SK-N-SH treated with all-trans-retinoic acid at 6 μM for 48 hours (cell line): ENCODE measurements at regions not wholly inside any gene's neighbourhood (a gene's known extent, or its start where the extent isn't known, plus 50 kb on each side); places are given as distances from the start of the nearest gene placed in this dataset.

Experiments
- ATAC-seq: fragments of 200-7000 bp; cut with Tn5 transposase; 3 replicates; pipeline ENCODE4 v1.9.1; 2020; ENCODE audit warnings: mild to moderate bottlenecking, moderate library complexity
- ARNTL ChIP-seq: fragments of 450-650 bp; formaldehyde crosslinking; IDR thresholded peaks from 2 replicates; pipeline ENCODE4 v1.5.0; 2020; ENCODE audit warnings: low read depth, mild to moderate bottlenecking, moderate library complexity, borderline replicate concordance
- CSRNP3 ChIP-seq: fragments of 250-450 bp; sonication (Bioruptor Pico); IDR thresholded peaks from 2 replicates; pipeline ENCODE4 v1.5.1; 2021; ENCODE audit warnings: mild to moderate bottlenecking, moderate library complexity
- ESRRG ChIP-seq: fragments of 250-450 bp; sonication (Bioruptor Pico); IDR thresholded peaks from 2 replicates; pipeline ENCODE4 v1.6.1; 2021; ENCODE audit warnings: mild to moderate bottlenecking
- GLIS3 ChIP-seq: fragments of 250-450 bp; sonication (Bioruptor Pico); IDR thresholded peaks from 2 replicates; pipeline ENCODE4 v1.5.0; 2020; ENCODE audit warnings: mild to moderate bottlenecking, moderate library complexity
- ISL1 ChIP-seq: fragments of 250-450 bp; sonication (Bioruptor Pico); IDR thresholded peaks from 2 replicates; pipeline ENCODE4 v2.1.2; 2022; ENCODE audit warnings: mild to moderate bottlenecking, moderate library complexity
- OSR1 ChIP-seq: fragments of 250-450 bp; sonication (Bioruptor Pico); IDR thresholded peaks from 2 replicates; pipeline ENCODE4 v1.8.0; 2022; ENCODE audit warnings: moderate library complexity, mild to moderate bottlenecking, inconsistent platforms
- PATZ1 ChIP-seq: fragments of 250-450 bp; sonication (Bioruptor Pico); IDR thresholded peaks from 2 replicates; pipeline ENCODE4 v1.8.0; 2020; ENCODE audit warnings: mild to moderate bottlenecking, moderate library complexity, borderline replicate concordance
- POU6F1 ChIP-seq: fragments of 250-450 bp; sonication (Bioruptor Pico); IDR thresholded peaks from 2 replicates; pipeline ENCODE4 v1.8.0; 2021; ENCODE audit warnings: low read depth, mild to moderate bottlenecking, moderate library complexity, borderline replicate concordance
- PPARA ChIP-seq: fragments of 250-450 bp; sonication (Bioruptor Pico); IDR thresholded peaks from 2 replicates; pipeline ENCODE4 v1.5.0; 2020; ENCODE audit warnings: mild to moderate bottlenecking, borderline replicate concordance
- RARB ChIP-seq: fragments of 250-450 bp; sonication (Bioruptor Pico); IDR thresholded peaks from 2 replicates; pipeline ENCODE4 v1.8.0; 2021; ENCODE audit warnings: mild to moderate bottlenecking, moderate library complexity
- SNAI2 ChIP-seq: fragments of 250-450 bp; sonication (Bioruptor Pico); IDR thresholded peaks from 2 replicates; pipeline ENCODE4 v1.5.0; 2020; ENCODE audit warnings: mild to moderate bottlenecking, moderate library complexity
- TCF4 ChIP-seq: fragments of 250-450 bp; sonication (Bioruptor Pico); IDR thresholded peaks from 2 replicates; pipeline ENCODE4 v1.8.0; 2021; ENCODE audit warnings: mild to moderate bottlenecking, moderate library complexity, borderline replicate concordance
- TOX ChIP-seq: fragments of 250-450 bp; sonication (Bioruptor Pico); IDR thresholded peaks from 2 replicates; pipeline ENCODE4 v1.8.0; 2021; ENCODE audit warnings: mild to moderate bottlenecking, moderate library complexity, borderline replicate concordance
- ZC3H10 ChIP-seq: fragments of 250-450 bp; sonication (Bioruptor Pico); IDR thresholded peaks from 2 replicates; pipeline ENCODE4 v1.5.1; 2021; ENCODE audit warnings: mild to moderate bottlenecking, moderate library complexity
- ZFP3 ChIP-seq: fragments of 250-450 bp; sonication (Bioruptor Pico); IDR thresholded peaks from 2 replicates; pipeline ENCODE4 v1.5.0; 2020; ENCODE audit warnings: mild to moderate bottlenecking, moderate library complexity
- ZFP30 ChIP-seq: fragments of 450-650 bp; formaldehyde crosslinking; IDR thresholded peaks from 2 replicates; pipeline ENCODE4 v1.5.0; 2022; ENCODE audit warnings: mild to moderate bottlenecking, moderate library complexity
- ZNF565 ChIP-seq: fragments of 450-650 bp; formaldehyde crosslinking; conservative IDR thresholded peaks from 2 replicates; pipeline ENCODE4 v1.5.0; 2020; ENCODE audit warnings: low read depth, mild to moderate bottlenecking, moderate library complexity
- ZNF70 ChIP-seq: fragments of 450-650 bp; formaldehyde crosslinking; IDR thresholded peaks from 2 replicates; pipeline ENCODE4 v1.5.0; 2020; ENCODE audit warnings: mild to moderate bottlenecking, moderate library complexity
- ZNF8 ChIP-seq: fragments of 450-650 bp; formaldehyde crosslinking; IDR thresholded peaks from 2 replicates; pipeline ENCODE4 v1.5.0; 2020; ENCODE audit warnings: mild to moderate bottlenecking, moderate library complexity
- TF ChIP-seq, protein P1 (sequence below): fragments of 250-450 bp; sonication (Bioruptor Pico); IDR thresholded peaks from 2 replicates; pipeline ENCODE4 v1.5.0; 2020; ENCODE audit warnings: mild to moderate bottlenecking, moderate library complexity

GRCh38 chr4:159505266-159505975, 402.5 kb downstream of the RAPGEF2 start:
- ATAC-seq, result peak; percentile 63
- no peak for TF ChIP-seq ZFP30 (CRISPR knock-in tag)
- peak; percentile 83 for TF ChIP-seq ISL1 (CRISPR knock-in tag)
- peak; percentile 79 for TF ChIP-seq TCF4 (CRISPR knock-in tag)
- peak; percentile 8; the same call in 1 of the 2 replicates for TF ChIP-seq ESRRG (CRISPR knock-in tag)

DNA sequence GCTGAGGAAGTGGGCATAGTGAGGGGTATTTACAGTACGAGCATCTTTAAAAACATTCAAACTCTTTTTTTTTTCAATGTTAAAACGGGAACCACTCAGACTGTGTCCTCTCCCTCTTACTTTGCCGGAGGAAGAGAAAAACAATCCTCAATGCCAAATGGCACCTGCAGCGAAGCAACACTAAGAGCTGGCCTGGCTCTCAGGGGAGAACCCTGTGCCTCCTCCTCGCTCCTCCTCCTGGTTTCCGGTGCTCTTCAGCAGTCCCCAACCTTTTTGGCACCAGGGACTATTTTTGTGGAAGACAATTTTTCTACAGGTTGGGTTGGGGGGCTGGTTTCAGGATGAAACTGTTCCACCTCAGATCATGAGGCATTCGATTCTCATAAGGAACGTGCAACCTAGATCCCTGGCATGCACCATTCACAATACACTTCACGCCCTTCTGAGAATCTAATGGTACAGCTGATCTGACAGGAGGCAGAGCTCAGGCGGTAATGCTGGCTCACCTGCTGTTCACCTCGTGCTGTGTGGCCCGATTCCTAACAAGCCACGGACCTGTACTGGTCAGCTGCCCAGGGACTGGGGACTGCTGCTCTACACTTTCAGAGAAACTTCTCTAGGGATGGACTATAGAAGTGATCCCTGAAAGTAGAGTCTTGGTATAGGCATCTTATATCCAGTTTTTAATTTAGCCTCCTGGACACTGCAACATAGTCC, 404.1 kb downstream of the RAPGEF2 start:
- ATAC-seq, result no peak
- TF ChIP-seq ZFP3 (CRISPR knock-in tag) (no peak), PATZ1 (CRISPR knock-in tag) (no peak), ZC3H10 (CRISPR knock-in tag) (no peak), ZFP30 (CRISPR knock-in tag) (no peak), ZNF70 (CRISPR knock-in tag) (no peak), ARNTL (CRISPR knock-in tag) (no peak), RARB (CRISPR knock-in tag) (no peak), PPARA (CRISPR knock-in tag) (no peak), ZNF8 (CRISPR knock-in tag) (no peak), TOX (CRISPR knock-in tag) (no peak), SNAI2 (CRISPR knock-in tag) (no peak), GLIS3 (CRISPR knock-in tag) (no peak), OSR1 (CRISPR knock-in tag) (no peak), TCF4 (CRISPR knock-in tag) (no peak)
- TF ChIP-seq, protein P1, sequence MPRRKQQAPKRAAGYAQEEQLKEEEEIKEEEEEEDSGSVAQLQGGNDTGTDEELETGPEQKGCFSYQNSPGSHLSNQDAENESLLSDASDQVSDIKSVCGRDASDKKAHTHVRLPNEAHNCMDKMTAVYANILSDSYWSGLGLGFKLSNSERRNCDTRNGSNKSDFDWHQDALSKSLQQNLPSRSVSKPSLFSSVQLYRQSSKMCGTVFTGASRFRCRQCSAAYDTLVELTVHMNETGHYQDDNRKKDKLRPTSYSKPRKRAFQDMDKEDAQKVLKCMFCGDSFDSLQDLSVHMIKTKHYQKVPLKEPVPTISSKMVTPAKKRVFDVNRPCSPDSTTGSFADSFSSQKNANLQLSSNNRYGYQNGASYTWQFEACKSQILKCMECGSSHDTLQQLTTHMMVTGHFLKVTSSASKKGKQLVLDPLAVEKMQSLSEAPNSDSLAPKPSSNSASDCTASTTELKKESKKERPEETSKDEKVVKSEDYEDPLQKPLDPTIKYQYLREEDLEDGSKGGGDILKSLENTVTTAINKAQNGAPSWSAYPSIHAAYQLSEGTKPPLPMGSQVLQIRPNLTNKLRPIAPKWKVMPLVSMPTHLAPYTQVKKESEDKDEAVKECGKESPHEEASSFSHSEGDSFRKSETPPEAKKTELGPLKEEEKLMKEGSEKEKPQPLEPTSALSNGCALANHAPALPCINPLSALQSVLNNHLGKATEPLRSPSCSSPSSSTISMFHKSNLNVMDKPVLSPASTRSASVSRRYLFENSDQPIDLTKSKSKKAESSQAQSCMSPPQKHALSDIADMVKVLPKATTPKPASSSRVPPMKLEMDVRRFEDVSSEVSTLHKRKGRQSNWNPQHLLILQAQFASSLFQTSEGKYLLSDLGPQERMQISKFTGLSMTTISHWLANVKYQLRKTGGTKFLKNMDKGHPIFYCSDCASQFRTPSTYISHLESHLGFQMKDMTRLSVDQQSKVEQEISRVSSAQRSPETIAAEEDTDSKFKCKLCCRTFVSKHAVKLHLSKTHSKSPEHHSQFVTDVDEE (CRISPR knock-in tag), result no peak

DNA sequence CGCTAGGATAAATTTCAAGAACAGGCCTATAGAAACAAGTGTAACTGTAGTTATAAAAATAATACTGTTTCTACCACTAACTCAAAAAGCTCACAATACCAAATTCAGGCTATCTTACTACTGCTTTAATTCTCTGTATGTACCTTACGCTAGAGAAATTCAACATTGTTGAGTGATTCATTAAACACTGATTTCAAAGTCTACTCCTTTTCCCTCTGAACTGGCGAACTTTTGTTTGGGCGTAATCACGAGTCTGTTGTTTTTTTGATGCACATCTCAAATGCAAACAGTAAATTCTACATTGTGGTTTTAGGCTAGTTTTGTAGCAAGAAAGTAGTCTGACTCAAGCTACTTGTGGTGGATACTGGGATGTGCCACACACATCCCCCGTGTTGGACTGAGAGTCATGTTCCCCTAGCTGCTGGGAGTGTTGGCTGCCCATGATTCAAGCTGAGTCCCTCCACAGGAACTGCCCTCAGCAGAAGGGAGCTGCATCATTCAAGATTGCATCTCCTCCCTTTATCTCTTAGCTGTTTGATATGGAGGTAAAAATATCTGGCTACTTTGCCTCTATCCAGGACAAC, 406.1 kb downstream of the RAPGEF2 start:
- TF ChIP-seq ESRRG (CRISPR knock-in tag) (no peak), TOX (CRISPR knock-in tag) (no peak), ZNF565 (CRISPR knock-in tag) (no peak), ZFP30 (CRISPR knock-in tag) (no peak), PPARA (CRISPR knock-in tag) (no peak), TCF4 (CRISPR knock-in tag) (no peak), ZNF70 (CRISPR knock-in tag) (no peak), POU6F1 (CRISPR knock-in tag) (no peak), ZC3H10 (CRISPR knock-in tag) (no peak), RARB (CRISPR knock-in tag) (no peak), OSR1 (CRISPR knock-in tag) (no peak), ZNF8 (CRISPR knock-in tag) (no peak), ISL1 (CRISPR knock-in tag) (no peak), CSRNP3 (CRISPR knock-in tag) (no peak), GLIS3 (CRISPR knock-in tag) (no peak)
- ATAC-seq, result no peak
